Psoas muscle (tissue), 7 donors: ENCODE measurements at regions not wholly inside any gene's neighbourhood (a gene's known extent, or its start where the extent isn't known, plus 50 kb on each side); places are given as distances from the start of the nearest gene placed in this dataset.

ENCODE experiments used
- ATAC-seq, 4 donors: fragments of 200-7000 bp; cut with Tn5 transposase; one replicate each; pipeline ENCODE4 v1.9.1; 2020; ENCODE audit warnings: moderate library complexity in 3 of 4, mild to moderate bottlenecking in 2 of 4
- DNase-seq, 2 donors: peaks; one replicate each; pipeline ENCODE4 v3.0.0-alpha.2; 2020
- H3K27ac ChIP-seq: fragments of 200-600 bp; one replicate; pipeline ENCODE4 v1.8.0; 2022
- H3K27me3 ChIP-seq, 3 donors: fragments of 200-600 bp in 1 of 3; one replicate each; pipeline versions ENCODE4 v1.6.1 to v1.8.0; 2013 to 2022; ENCODE audit warnings: low read length in 2 of 3, mild to moderate bottlenecking in 2 of 3, moderate library complexity in 1 of 3; ENCODE audit not compliant: insufficient read depth in 3 of 3
- H3K36me3 ChIP-seq, 2 donors: fragments of 200-600 bp in 1 of 2; one replicate each; pipeline versions ENCODE4 v1.6.1 to v1.8.0; 2013 to 2022; ENCODE audit warnings: low read depth in 1 of 2, mild to moderate bottlenecking in 1 of 2, moderate library complexity in 1 of 2; ENCODE audit not compliant: insufficient read depth in 1 of 2
- H3K4me1 ChIP-seq: fragments of 200-600 bp; one replicate; pipeline ENCODE4 v1.8.0; 2022
- H3K4me3 ChIP-seq: fragments of 200-600 bp; one replicate; pipeline ENCODE4 v1.8.0; 2022; ENCODE audit warnings: mild to moderate bottlenecking
- H3K9me3 ChIP-seq: fragments of 200-600 bp; one replicate; pipeline ENCODE4 v1.8.0; 2022
- CTCF ChIP-seq: fragments of 200-600 bp; IDR thresholded peaks from one replicate; pipeline ENCODE4 v1.8.0; 2022; ENCODE audit warnings: antibody characterized with exemption
- WGBS, 3 donors: extraction: QIAGEN DNeasy Blood & Tissue Kit; methylation state at CpG; one replicate each; pipeline versions ENCODE4 v1.1.6 to v1.1.7; 2013; 5-methylcytosine and 5-hydroxymethylcytosine counted together
- intact Hi-C, 2 donors: fragments of 100-400 bp; cut with DNase I; formaldehyde crosslinking; loops; one replicate each; pipeline versions ENCODE4 v1.11.0 to v1.14.2; 2022
- donor health status: healthy with polysubstance abuse.
- donor health status: DM: no; HTN: no; CAD: no; lungs with moderate emphysema.
- donor health status: Bipolar disorder and iron deficiency.
- donor health status: healthy.
- donor health status: DM: yes; HTN: yes; CAD: no.
- donor health status: DM: no; HTN: no; CAD: no.
- donor health status: DM: yes; HTN: yes; CAD: no.

- Histone ChIP-seq H3K4me3 (no peak overlapping the region), H3K9me3 (no peaks in the 10 kb centered on the region), H3K27me3 (no peaks in the 10 kb centered on the region), H3K36me3 (no peaks in the 10 kb centered on the region), H3K27ac (no peak overlapping the region), H3K4me1 (no peaks in the 10 kb centered on the region)
- ATAC-seq (no peak), DNase-seq (no peak)
- intact Hi-C loops = no loop called here
- no peak for TF ChIP-seq CTCF
- 92 to 94% (median 93%) methylated on average over 5 of the region's 5 CpGs for WGBS, 3 donors
Measured at GRCh38 chr4:111675746-111676145, 469.5 kb upstream of the FAM241A start.

GRCh38 chr4:111676533-111676932, 468.7 kb upstream of the FAM241A start:
- H3K4me3 ChIP-seq = no peak overlapping the region
- DNase-seq (no peak), ATAC-seq (no peak)
- no peak overlapping the region for H3K27ac ChIP-seq
- H3K27me3 ChIP-seq = no peaks in the 10 kb centered on the region
- intact Hi-C loops = no loop called here
- H3K36me3 ChIP-seq = no peaks in the 10 kb centered on the region
- H3K9me3 ChIP-seq = no peaks in the 10 kb centered on the region
- H3K4me1 ChIP-seq = no peaks in the 10 kb centered on the region
- TF ChIP-seq CTCF = no peak

- WGBS, 3 donors = 46 to 60% (median 59%) methylated on average over 1 of the region's 1 CpG
- ATAC-seq (no peak), DNase-seq (no peak)
- intact Hi-C loops = no loop called here
- H3K4me1 ChIP-seq = no peaks in the 10 kb centered on the region
- no peaks in the 10 kb centered on the region for H3K9me3 ChIP-seq
- H3K4me3 ChIP-seq = no peak overlapping the region
- H3K36me3 ChIP-seq = no peaks in the 10 kb centered on the region
- H3K27ac ChIP-seq = no peak overlapping the region
- H3K27me3 ChIP-seq = no peaks in the 10 kb centered on the region
- no peak for TF ChIP-seq CTCF
Measured at GRCh38 chr4:111678479-111678878, 466.8 kb upstream of the FAM241A start.

GRCh38 chr4:111678908-111679307, 466.3 kb upstream of the FAM241A start:
- DNase-seq (no peak), ATAC-seq (no peak)
- 72 to 76% (median 75%) methylated on average over 5 of the region's 5 CpGs for WGBS, 3 donors
- TF ChIP-seq CTCF = no peak
- no peak overlapping the region for H3K27ac ChIP-seq
- no peak overlapping the region for H3K4me3 ChIP-seq
- intact Hi-C loops = no loop called here
- no peaks in the 10 kb centered on the region for H3K4me1 ChIP-seq
- no peaks in the 10 kb centered on the region for H3K9me3 ChIP-seq
- H3K27me3 ChIP-seq = no peaks in the 10 kb centered on the region
- H3K36me3 ChIP-seq = no peaks in the 10 kb centered on the region

GRCh38 chr4:111681270-111681669, 464.0 kb upstream of the FAM241A start:
- DNase-seq = no peak
- Histone ChIP-seq H3K4me3 (no peak overlapping the region), H3K4me1 (no peaks in the 10 kb centered on the region), H3K27ac (no peak overlapping the region), H3K36me3 (no peaks in the 10 kb centered on the region), H3K27me3 (no peaks in the 10 kb centered on the region), H3K9me3 (no peaks in the 10 kb centered on the region)
- intact Hi-C loops = no loop called here
- TF ChIP-seq CTCF = no peak
- ATAC-seq = no peak
- 76 to 84% (median 79%) methylated on average over 3 of the region's 3 CpGs for WGBS, 3 donors
